Hepatocyte (in vitro differentiated cells): ENCODE measurements at regions not wholly inside any gene's neighbourhood (a gene's known extent, or its start where the extent isn't known, plus 50 kb on each side); places are given as distances from the start of the nearest gene placed in this dataset.

Experiments
- DNase-seq: peaks from one replicate; pipeline ENCODE4 v3.0.0-alpha.2; 2016; ENCODE audit warnings: low spot score
- H2AFZ ChIP-seq: fragments of 200-600 bp; sonication (generic); 2 replicates; pipeline ENCODE4 v1.6.0; 2016; ENCODE audit warnings: antibody characterized with exemption, mild to moderate bottlenecking
- H3K27ac ChIP-seq: fragments of 200-600 bp; sonication (generic); 2 replicates; pipeline ENCODE4 v1.5.1; 2016; ENCODE audit warnings: mild to moderate bottlenecking
- H3K27me3 ChIP-seq: fragments of 200-600 bp; sonication (generic); 2 replicates; pipeline ENCODE4 v1.6.1; 2016
- H3K36me3 ChIP-seq: fragments of 200-600 bp; sonication (generic); replicated peaks from 2 replicates; pipeline ENCODE4 v1.5.1; 2016; ENCODE audit warnings: low read depth; ENCODE audit not compliant: insufficient read depth
- H3K4me1 ChIP-seq: fragments of 200-600 bp; sonication (generic); 2 replicates; pipeline ENCODE4 v1.5.1; 2016; ENCODE audit warnings: mild to moderate bottlenecking, moderate library complexity; ENCODE audit not compliant: insufficient read depth
- H3K4me2 ChIP-seq: fragments of 200-600 bp; sonication (generic); 2 replicates; pipeline ENCODE4 v1.6.0; 2016
- H3K4me3 ChIP-seq: fragments of 200-600 bp; sonication (generic); 2 replicates; pipeline ENCODE4 v1.5.1; 2016; ENCODE audit warnings: mild to moderate bottlenecking
- H3K79me2 ChIP-seq: fragments of 200-600 bp; sonication (generic); 2 replicates; pipeline ENCODE4 v1.6.0; 2017; ENCODE audit warnings: mild to moderate bottlenecking
- H3K9me2 ChIP-seq: fragments of 200-600 bp; sonication (generic); replicated peaks from 2 replicates; pipeline ENCODE4 v1.6.0; 2017; ENCODE audit warnings: mild to moderate bottlenecking; ENCODE audit not compliant: insufficient read depth
- H3K9me3 ChIP-seq: fragments of 200-600 bp; sonication (generic); 2 replicates; pipeline ENCODE4 v1.5.1; 2016; ENCODE audit warnings: low read depth, mild to moderate bottlenecking
- H4K20me1 ChIP-seq: fragments of 200-600 bp; sonication (generic); 2 replicates; pipeline ENCODE4 v1.6.0; 2016; ENCODE audit warnings: mild to moderate bottlenecking; ENCODE audit not compliant: insufficient read depth, poor library complexity, severe bottlenecking
- CTCF ChIP-seq: fragments of 200-600 bp; sonication (generic); IDR thresholded peaks from 2 replicates; pipeline ENCODE4 v1.5.1; 2016; ENCODE audit warnings: antibody characterized with exemption, mild to moderate bottlenecking; ENCODE audit not compliant: poor library complexity
- EZH2 ChIP-seq: fragments of 200-600 bp; sonication (generic); IDR thresholded peaks from 2 replicates; pipeline ENCODE4 v1.6.1; 2016; ENCODE audit warnings: antibody characterized with exemption, mild to moderate bottlenecking, borderline replicate concordance
- EZH2phosphoT487 ChIP-seq: fragments of 200-600 bp; sonication (generic); IDR thresholded peaks from one replicate; pipeline ENCODE4 v1.6.1; 2018; ENCODE audit warnings: antibody characterized with exemption, mild to moderate bottlenecking, low read depth, moderate library complexity; ENCODE audit not compliant: unreplicated experiment, severe bottlenecking
- WGBS: methylation state at CpG from one replicate; pipeline ENCODE4 v1.1.6; 2016; ENCODE audit warnings: low lambda C conversion rate; ENCODE audit errors: missing lambda C conversion rate; 5-methylcytosine and 5-hydroxymethylcytosine counted together

- H3K4me2 ChIP-seq, result no peak overlapping the region
- TF ChIP-seq EZH2phosphoT487, result no peak
- no peak for TF ChIP-seq CTCF
- TF ChIP-seq EZH2, result no peak
- no peaks in the 10 kb centered on the region for H4K20me1 ChIP-seq
- no peaks in the 10 kb centered on the region for H3K9me3 ChIP-seq
- H3K27me3 ChIP-seq, result no peaks in the 10 kb centered on the region
- no peak overlapping the region for H3K4me3 ChIP-seq
- H2AFZ ChIP-seq, result no peak overlapping the region
- no peak overlapping the region for H3K27ac ChIP-seq
- H3K4me1 ChIP-seq, result no peaks in the 10 kb centered on the region
- no peak for DNase-seq
- H3K9me2 ChIP-seq, result no peaks in the 10 kb centered on the region
- H3K36me3 ChIP-seq, result no peaks in the 10 kb centered on the region
- H3K79me2 ChIP-seq, result no peaks in the 10 kb centered on the region
Observed at GRCh38 chr10:123221418-123221817, 67.2 kb downstream of the BUB3 start.

- Histone ChIP-seq H2AFZ (no peak overlapping the region), H3K4me3 (no peak overlapping the region), H3K9me3 (no peaks in the 10 kb centered on the region), H3K79me2 (no peaks in the 10 kb centered on the region), H3K36me3 (no peaks in the 10 kb centered on the region), H3K4me2 (no peak overlapping the region), H4K20me1 (no peaks in the 10 kb centered on the region), H3K4me1 (no peaks in the 10 kb centered on the region), H3K27ac (no peak overlapping the region), H3K9me2 (no peaks in the 10 kb centered on the region), H3K27me3 (no peaks in the 10 kb centered on the region)
- DNase-seq, result no peak
- no peak for TF ChIP-seq EZH2
- no peak for TF ChIP-seq EZH2phosphoT487
- no peak for TF ChIP-seq CTCF
- WGBS, result 39% methylated on average over 4 of the region's 4 CpGs
Observed at GRCh38 chr10:123222832-123223231, 68.6 kb downstream of the BUB3 start.

GRCh38 chr10:123227706-123228105 lies 73.5 kb downstream of the BUB3 start:
- Histone ChIP-seq H3K79me2 (no peaks in the 10 kb centered on the region), H2AFZ (no peak overlapping the region), H4K20me1 (no peaks in the 10 kb centered on the region), H3K36me3 (no peaks in the 10 kb centered on the region), H3K9me3 (no peaks in the 10 kb centered on the region), H3K4me3 (no peak overlapping the region), H3K27me3 (no peaks in the 10 kb centered on the region), H3K4me1 (no peaks in the 10 kb centered on the region), H3K9me2 (no peaks in the 10 kb centered on the region), H3K4me2 (no peak overlapping the region), H3K27ac (no peak overlapping the region)
- no peak for DNase-seq
- no peak for TF ChIP-seq CTCF
- no peak for TF ChIP-seq EZH2
- no peak for TF ChIP-seq EZH2phosphoT487
- 65% methylated on average over 2 of the region's 2 CpGs for WGBS
